Glomerular visceral epithelial cell (primary cell): ENCODE measurements at regions not wholly inside any gene's neighbourhood (a gene's known extent, or its start where the extent isn't known, plus 50 kb on each side); places are given as distances from the start of the nearest gene placed in this dataset.
A peak's percentile ranks its signal among the peaks of the same experiment; 100 is the strongest.
"Not testable (repeated sequence)": the region's sequence is repeated elsewhere in the genome, so short reads cannot be mapped to it uniquely, and the experiment has no call there.

ENCODE experiments used
- DNase-seq: peaks from one replicate; pipeline ENCODE4 v3.0.0-alpha.2; 2016; ENCODE audit errors: extremely low spot score

DNA sequence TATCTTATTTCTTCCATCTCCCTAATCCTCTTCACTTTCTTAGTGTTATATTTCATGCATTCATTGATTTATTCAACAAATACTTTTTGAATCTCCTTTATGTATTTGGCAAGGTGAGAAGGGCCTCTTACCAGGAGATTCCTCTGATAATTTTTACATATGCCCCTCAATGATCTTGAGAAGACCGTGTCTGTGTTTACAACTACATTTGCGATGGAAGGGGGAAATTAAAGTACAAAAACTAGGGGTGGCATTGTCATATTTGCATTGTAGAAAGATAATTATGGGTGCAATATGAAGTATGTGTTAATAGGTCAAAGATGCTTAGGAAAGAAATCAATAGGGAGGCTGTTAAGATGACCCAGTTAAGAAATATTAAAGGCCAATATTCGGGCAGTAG, 1108.4 kb upstream of the MIR17HG start:
- DNase-seq, result no peak

DNA sequence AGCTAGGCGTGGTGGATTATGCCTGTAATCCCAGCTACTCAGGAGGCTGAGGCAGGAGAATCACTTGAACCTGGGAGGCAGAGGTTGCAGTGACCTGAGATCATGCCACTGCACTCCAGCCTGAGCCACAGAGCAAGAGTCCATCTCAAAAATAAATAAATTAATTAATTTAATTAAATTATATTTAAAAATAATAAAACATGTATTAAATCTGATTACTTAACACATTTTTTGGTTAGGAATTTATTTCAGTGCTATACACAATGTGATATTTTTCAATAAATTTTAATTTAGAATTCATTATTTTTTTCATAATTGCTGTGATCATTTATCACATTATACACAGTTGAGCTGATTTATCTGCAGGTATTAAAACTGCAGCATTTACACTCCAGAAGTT, 1101.5 kb upstream of the MIR17HG start:
- DNase-seq, result no peak

DNA sequence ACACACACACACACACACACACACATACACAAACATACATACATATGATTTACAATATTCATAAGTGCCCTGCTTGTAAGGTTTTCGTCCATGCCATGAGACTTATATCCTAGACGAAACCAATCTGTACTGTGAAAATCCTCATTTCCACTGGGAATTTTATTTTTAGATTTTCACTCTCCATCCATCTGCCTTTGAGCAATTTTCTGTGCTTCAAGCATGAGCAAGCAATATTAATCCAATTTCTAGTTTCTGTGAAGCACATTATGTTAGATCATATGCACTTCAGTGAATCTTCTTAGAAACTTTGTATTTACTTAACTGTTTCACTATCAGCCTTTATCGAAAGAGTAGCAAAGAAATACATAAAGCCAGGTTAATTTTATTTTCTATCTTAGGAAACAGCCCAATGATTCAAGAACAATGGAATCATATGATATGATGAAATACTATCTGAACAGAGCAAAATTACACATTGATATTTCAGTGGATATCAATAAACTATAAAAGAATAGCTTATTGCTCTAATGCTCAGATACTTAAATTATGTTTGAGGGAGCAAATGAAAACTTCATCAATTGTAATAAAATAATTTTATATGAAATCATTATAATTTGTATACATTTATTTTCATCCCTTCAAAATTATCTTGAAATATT, 1100.7 kb upstream of the MIR17HG start:
- DNase-seq, result no peak

DNA sequence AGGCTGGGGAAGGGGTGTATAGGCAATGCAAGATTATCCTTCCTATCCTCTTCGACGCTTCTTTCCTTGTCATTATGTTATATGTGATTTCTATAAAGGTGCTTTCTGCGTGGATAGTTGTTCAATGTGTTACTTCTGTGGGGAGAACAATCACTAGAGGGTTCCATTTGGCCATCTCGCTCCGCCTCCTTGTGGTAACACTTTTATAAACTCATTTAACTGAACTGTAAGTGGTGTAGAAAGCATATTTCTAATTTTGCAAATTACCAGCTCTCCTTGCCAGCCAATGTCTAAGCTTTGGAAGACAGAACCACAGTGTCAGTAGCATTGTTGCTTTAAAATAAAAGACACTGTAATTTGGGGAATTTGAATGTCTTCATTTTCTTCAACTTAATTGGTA, 1093.7 kb upstream of the MIR17HG start:
- no peak for DNase-seq

DNA sequence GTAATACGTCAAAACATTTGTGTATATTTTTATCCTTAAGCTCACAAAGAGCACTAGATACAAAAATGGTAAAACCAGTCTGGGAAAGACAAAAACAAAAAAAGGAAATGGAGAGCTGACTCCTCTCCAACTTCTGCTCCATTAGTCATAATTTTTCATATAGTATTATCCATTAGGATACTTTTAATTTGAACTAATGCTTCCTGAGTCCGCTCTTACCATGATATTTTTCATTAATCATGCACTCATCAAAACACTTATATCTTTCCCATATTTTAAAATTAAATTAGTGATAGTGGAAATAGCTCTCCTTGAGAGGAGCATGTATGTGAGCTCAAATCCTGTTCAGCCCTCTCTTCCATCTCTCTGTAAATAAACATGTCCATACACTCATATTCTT, 1093.0 kb upstream of the MIR17HG start:
- no peak for DNase-seq

DNA sequence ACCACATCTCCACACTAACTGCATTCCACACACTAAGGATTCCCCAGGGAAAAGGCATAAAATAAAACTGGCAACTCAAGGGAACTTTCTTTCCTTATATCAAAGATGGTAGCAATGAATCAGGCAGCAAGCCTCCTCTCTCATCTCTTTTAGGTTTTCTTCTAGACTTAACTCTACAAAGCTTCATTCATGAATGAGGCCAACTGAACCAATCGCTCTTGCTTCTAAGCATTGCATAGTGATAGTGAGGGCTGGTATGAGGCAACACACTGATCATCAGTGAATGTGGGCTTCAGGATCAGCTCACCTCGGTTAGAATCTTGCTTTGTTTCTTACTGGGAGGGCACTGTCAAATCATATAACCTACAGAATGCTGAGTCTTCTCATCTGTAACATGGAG, 1090.7 kb upstream of the MIR17HG start:
- no peak for DNase-seq

DNA sequence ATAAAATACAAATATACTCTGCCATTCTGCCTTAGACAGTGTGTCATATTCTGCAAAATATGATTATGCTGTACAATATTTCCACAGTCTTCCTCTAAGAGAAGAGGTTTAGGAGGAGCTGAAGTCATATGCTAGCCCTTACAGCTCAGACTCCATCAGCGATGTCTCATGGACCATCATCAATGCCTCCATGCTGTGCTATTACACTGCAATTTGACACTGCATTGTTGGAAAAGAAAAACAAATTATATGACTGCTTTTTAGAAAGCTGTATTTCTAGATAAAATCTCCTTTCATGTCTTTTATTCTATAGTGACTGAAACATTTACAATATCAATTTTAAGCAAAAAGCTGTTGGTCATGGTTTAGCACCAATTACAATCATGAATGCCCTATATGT, 1089.4 kb upstream of the MIR17HG start:
- no peak for DNase-seq

DNA sequence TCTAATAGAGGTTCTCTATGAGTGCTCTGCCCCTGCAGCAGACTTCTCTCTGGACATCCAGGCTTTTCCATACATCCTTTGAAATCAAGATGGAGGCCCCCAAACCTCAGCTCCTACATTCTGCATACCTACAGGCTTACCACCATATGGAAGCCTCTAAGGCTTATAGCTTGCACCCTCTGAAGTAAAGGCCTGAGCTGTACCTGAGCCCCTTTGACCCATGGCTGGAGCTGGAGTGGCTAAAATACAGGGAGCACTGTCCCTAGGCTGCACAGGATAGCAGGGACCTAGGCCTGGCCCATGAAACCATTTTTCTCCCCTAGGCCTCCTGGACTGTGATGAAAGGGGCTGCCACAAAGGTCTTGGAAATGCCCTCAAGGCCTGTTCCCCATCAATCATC, 1086.1 kb upstream of the MIR17HG start:
- DNase-seq, result no peak

DNA sequence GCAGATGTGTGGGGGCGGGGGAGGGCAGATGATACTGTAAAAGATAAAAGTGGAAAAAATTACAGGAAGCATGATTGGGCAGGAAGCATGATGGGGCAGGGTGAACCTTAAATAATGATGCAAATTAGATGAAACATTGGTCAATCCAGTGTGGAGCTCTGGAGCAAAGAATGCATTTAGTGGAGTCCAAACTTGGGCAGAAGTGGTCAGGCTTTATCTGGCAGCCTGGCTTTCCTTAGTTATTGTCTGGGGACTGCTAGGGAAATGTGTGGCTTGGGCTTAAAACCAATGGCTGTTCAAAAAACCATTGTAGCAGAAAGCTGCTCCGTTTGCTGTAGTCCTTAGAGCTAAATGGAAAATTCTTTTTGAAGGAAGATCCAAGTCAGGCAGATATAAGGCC, 1077.3 kb upstream of the MIR17HG start:
- DNase-seq, result no peak

DNA sequence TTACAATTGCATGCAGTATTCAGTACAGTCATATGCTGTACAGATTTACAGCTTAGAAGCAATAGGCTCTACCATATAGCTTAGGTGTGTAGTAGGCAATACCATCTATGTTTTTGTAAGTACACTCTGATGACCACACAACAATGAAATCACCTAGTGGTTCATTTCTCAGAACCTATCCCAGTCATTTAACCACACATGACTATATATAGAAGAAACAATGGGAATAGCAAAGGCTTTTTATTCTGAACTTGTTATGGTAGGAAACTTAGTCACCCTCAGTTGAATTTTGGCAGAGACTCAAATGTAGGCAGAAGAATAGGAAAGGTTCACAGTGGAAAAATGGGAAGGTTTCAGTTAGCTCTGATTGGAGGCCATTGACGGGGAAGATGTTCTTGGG, 1075.1 kb upstream of the MIR17HG start:
- DNase-seq, result peak; percentile 36

DNA sequence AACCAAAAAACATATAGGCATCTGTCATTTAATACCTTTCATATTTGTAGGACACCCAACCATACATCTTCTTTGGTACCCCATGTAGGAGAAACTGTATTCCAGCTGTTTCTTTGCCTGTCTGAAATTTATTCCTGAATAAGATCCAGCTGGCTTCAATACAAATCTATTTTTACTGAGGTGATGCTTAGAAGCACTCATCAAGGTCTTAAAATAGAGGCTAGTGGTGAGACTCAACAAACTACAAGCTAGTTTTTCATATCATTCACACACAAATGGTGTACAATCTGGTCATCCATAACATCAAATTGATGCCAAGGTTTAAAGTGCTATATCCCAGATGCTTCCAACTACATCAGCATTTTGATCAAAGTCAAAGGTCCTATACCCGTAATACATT, 1071.3 kb upstream of the MIR17HG start:
- DNase-seq, result no peak

DNA sequence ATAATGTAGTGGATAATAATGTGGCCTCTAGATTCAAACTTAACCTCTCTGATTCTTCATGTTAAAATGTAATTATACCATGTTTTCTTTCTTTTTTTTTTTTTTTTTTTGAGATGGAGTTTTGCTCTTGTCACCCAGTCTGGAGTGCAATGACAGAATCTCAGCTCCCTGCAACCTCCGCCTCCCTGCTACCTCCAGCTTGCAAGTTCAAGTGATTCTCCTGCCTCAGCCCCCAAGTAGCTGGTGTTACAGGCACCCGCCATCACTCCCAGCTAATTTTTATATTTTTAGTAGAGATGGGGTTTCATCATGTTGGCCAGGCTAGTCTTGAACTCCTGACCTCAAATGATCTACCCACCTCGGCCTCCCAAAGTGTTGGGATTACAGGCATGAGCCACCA, 1069.3 kb upstream of the MIR17HG start:
- not testable (repeated sequence) for DNase-seq

DNA sequence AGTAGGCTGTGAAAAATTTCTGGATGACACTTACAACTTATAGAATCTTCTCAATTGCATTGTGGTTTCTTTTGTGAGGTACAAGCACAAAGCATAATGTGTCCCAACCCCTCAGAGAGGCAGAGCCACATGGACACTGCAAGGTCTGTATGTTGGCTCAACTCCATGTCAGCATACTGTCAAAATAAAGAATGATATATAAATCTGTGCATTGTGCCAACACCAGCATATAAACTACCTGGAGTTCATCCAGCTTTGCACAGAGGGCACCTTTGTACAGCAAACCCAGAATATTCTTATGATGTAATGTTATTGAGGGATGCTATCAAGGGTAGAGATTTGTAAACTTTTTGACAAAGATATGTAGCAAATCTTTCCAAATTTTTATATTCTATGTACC, 1065.8 kb upstream of the MIR17HG start:
- no peak for DNase-seq

DNA sequence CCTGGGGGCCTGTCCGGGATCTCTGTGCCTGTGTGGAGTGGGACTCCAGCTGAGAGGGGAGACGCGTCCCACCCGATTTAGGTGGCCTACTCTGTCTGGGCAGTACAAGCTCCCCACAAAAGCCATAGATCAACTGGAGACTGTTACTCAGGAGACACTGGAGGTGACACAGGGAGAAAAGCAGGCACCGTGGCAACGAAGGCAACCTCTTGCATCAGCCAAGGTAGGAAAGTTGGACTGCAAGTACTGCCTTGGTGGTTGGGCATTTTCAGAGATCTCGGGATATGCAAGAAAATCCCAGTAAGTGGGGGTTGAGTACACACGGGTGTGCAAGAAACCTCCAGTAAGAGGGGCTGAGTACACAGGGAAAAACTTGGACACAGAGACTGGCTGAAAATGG, 1060.0 kb upstream of the MIR17HG start:
- no peak for DNase-seq

DNA sequence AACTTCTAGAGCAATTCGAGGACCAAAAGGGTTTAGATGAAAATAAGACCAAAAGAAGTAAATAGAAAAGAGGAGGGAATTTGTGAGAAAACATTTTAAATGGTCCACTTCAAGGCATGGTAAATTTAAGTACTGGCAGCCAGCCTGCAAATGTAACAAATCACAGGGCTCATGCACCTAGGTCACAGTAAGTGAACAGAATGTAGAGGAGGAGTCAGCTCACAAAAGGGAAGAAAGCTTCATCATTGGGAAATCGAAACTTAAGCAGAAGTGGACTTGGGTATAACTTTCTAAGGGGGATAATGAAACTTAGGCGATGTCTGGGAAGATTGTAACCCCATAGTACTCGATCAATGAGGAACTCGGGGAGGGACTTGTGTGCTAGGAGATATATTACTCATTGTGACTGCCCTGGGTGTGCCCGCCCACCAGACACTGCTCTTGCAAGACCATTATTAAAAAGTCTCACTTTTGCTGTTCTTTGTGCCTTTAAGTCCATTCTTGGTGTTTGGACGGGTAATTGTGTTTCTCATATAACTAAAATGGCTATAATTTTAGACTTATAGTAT, 1053.6 kb upstream of the MIR17HG start:
- no peak for DNase-seq

DNA sequence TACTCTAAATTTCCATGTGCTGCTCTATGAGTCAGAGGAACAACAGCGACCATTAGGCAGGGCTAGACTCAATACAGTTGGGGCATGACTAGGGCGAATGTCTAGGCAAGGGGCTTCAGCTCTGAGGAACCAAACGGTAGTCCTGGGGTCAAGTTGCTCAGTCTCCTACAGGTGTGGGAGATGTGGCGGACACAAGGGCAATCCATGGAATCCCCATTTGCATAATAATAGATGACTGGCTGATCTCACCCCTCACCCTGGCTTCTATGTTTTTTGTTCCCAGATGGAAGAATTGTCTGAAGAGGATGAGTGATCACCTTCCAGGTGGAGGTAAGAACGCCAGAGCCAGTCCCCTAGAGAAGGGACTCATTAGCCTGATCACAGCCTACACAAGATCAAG, 1048.2 kb upstream of the MIR17HG start:
- DNase-seq, result no peak

DNA sequence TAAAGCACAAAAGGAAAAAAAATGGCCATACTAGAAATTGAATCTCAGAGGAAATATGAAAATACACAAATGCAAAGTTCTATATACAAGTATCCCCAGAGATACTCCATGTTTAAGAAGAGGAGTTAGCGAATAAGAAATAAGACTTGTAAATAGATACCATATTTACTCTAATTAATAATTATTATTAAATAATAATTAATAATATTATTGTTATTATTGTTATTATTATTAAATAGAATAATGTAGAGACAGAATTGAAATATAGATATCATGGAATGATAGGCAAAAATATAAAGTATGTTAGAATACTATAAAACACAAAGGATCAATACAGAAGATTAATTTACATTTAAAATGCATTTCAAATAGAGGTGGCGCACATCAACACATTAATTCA, 1047.5 kb upstream of the MIR17HG start:
- DNase-seq, result no peak

DNA sequence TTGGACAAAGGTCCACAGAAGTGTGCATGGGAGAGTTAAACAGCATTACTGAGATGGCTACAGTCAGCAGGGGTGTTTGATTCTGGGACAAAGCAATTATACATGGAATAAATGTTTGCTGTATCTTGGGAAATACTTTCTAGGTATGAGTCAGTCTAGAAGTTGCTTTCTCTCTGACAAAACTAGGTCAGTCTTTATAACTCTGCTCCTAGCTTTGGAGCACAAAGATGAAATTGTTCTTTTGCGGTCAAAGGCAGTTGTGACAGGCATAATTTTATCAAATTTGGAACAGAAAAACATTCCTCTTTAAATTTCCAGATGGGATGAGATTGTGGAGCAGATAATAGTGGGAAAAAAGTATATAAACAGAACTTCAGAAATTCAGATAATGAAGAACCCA, 1045.4 kb upstream of the MIR17HG start:
- no peak for DNase-seq

DNA sequence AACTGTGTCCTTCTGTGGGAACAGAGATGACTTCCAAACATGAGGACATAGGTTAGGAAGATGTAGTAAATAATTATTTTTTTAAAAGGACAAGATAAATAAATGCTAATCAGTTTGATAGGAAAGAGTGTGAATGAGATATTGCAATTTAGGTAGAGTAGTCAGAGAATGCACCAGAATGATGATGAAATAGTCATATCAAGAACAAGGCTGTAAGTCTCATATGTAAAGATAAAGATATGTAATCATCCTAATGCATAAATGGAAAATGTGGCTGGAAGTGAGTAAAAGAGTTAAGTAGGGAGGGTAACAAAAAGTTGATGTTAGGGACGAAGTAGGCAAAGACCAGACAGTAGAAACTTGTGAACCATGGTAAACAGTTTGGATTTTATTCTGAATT, 1041.7 kb upstream of the MIR17HG start:
- DNase-seq, result no peak

DNA sequence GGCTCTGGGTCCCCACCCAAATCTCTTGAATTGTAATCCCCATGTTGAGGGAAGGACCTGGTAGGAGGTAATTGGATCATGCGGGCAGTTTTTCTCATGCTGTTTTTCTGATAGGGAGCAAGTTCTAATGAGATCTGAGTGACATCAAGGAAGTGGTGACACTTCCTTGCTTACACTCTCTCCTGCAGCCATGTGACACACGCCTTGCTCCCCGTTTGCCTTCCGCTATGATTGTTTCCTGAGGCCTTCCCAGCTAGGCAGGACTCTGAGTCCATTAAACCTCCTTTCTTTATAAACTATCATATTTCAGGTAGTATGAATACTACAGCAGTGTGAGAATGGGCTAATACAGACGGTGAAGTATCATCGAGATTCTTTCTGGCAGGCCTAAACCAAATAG, 1040.4 kb upstream of the MIR17HG start:
- no peak for DNase-seq

DNA sequence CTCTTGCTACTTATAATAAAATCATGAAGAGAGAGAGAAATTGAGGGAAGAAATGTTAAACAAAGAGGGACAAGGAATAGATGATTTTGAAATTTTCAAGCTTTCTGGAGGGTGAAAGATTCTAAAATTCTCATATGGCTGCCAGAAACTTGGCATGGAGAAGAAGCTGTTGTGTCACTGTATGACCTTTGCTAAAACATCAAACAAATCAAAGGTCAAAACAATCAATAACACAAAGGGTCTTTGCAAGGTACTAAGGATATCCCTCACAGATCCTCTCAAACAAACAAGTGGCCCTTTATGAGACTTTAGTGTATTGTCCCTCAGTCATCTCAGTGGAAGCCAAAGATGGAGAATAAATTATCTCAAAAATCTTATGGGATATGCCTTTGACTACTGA, 1039.2 kb upstream of the MIR17HG start:
- DNase-seq, result no peak

DNA sequence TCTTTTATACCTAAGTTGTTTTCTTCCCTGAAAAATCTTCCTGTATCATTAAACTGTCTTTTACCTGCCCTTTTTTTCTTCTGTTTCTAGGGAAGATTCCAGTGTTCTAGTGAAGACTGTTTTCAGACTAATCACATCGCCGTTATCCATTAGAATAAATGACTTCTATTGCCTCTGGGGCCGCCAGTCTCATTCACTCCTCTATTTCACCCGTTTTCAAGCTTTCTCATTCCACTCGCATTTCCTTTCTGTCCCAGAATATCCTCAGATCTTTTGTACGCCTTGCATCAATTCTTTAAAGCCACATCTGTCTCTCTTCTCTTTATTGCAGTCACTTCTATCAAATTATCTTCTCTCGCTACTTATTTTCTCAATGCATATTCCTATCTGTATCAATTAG, 1035.6 kb upstream of the MIR17HG start:
- DNase-seq, result no peak

DNA sequence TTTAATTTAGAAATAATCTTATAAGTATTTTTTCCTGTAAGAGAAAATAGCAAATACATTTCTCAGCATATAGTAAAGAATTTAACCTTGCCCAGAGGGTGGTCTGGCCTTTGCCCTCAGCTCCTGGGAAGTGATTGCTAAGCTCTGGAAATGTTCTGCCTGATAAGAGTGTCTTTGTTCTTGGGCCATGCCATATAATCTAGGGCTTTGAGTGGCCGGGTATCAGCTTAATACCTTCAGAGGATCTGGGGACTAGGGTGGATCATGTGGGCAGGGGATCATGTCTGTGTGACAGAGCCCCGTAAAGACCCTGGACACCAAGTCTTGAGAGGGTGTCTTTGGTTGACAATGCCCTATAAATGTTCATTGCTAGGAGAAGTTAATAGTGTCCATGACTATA, 1032.4 kb upstream of the MIR17HG start:
- DNase-seq, result no peak

DNA sequence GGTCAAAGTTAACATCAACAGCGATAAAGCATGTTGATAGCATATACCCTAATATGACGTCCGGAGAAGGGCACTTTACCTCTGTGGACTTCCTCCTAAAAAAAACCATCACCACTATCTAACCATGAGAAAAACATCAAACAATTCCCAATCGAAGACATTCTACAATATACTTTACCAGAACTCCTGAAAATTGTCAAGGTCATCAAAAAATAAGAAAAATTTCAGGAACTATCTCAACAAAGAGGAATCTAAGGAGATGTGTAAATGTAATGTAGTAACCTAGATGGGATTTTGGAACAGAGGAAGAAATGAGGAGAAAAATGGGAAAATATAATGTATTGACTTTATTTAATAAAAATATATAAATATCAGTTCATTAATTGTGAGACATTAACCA, 1026.8 kb upstream of the MIR17HG start:
- no peak for DNase-seq
